AG10803 (cell line): ENCODE measurements at regions not wholly inside any gene's neighbourhood (a gene's known extent, or its start where the extent isn't known, plus 50 kb on each side); places are given as distances from the start of the nearest gene placed in this dataset.

Source experiments
- DNase-seq: peaks from one replicate; pipeline ENCODE4 v3.0.0; 2010; ENCODE audit warnings: low read depth
- H3K4me3 ChIP-seq: 2 replicates; pipeline ENCODE4 v1.5.1; 2011; ENCODE audit warnings: mild to moderate bottlenecking, low read length, control low read depth
- CTCF ChIP-seq: conservative IDR thresholded peaks from 2 replicates; pipeline ENCODE4 v1.5.1; 2011; ENCODE audit warnings: mild to moderate bottlenecking, low read length, control low read depth, inconsistent platforms

GRCh38 chr4:140211161-140211560 lies 57.2 kb upstream of the MAML3 start:
- no peak for DNase-seq
- no peak for TF ChIP-seq CTCF

GRCh38 chr4:140208921-140209320 lies 54.9 kb upstream of the MAML3 start:
- TF ChIP-seq CTCF: no peak
- no peak for DNase-seq
- H3K4me3 ChIP-seq: no peak overlapping the region

More at GRCh38 chr4:140211161-140211560, 57.2 kb upstream of the MAML3 start:
- no peak overlapping the region for H3K4me3 ChIP-seq
